ENCODE measurements at regions not wholly inside any gene's neighbourhood (a gene's known extent, or its start where the extent isn't known, plus 50 kb on each side); places are given as distances from the start of the nearest gene placed in this dataset.

DNA sequence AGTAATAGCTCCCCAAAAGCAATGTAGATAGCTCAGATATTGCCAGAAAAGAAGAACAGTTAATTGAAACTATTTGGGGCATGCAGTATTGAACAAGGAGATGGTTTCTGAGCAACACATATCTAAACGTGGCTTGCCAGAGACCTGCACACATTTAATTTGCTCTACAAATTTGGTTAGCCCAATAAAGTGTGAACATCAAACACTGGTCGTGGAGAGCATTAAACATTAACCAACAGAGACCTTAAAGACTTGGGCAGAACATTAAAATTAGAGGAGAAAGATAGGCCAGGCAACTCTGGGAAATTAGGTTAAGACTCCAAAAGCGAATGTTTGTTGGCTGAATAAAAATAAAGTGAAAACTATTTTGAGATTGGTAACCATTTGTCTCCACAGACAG, 61.6 kb upstream of the ARID5B start:
- DNase-seq (ENCODE audit: low spot score): no peak
- ATAC-seq (ENCODE audit: low read depth): no peak
- TF ChIP-seq, protein P1, sequence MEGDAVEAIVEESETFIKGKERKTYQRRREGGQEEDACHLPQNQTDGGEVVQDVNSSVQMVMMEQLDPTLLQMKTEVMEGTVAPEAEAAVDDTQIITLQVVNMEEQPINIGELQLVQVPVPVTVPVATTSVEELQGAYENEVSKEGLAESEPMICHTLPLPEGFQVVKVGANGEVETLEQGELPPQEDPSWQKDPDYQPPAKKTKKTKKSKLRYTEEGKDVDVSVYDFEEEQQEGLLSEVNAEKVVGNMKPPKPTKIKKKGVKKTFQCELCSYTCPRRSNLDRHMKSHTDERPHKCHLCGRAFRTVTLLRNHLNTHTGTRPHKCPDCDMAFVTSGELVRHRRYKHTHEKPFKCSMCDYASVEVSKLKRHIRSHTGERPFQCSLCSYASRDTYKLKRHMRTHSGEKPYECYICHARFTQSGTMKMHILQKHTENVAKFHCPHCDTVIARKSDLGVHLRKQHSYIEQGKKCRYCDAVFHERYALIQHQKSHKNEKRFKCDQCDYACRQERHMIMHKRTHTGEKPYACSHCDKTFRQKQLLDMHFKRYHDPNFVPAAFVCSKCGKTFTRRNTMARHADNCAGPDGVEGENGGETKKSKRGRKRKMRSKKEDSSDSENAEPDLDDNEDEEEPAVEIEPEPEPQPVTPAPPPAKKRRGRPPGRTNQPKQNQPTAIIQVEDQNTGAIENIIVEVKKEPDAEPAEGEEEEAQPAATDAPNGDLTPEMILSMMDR (IDR thresholded peaks at IDR 0.05; ENCODE audit: poor library complexity, severe bottlenecking): no peak
- Histone ChIP-seq H3K27me3 (ENCODE audit: insufficient read depth, poor library complexity, severe bottlenecking) (no peaks in the 10 kb centered on the region), H3K4me1 (ENCODE audit: insufficient read depth, poor library complexity, severe bottlenecking) (peaks cover 38% of the 10 kb centered on the region), H3K4me3 (ENCODE audit: severe bottlenecking) (no peak overlapping the region), H3K9me3 (ENCODE audit: severe bottlenecking) (no peaks in the 10 kb centered on the region), H3K27ac (ENCODE audit: poor library complexity, severe bottlenecking) (no peak overlapping the region), H3K36me3 (ENCODE audit: low read depth) (no peaks in the 10 kb centered on the region)

DNA sequence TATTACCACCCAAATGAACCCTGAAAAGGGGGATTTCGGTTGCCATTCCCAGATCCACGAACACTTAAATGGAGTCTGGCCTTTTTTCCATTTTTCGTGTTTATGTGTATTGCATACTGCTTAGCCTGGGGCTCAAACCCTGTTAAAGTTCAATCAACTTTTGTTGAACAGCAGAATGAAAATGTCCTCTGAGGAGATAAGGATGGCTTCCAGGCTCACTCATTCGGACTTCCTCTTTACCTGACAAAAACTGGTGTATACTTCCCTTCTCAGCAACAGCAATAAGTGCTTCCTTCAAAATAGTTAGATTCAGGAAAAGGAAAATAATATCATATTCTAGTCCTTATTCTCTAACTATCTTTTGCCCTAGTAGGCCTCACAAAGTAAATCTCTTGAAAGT, 61.1 kb upstream of the ARID5B start:
- TF ChIP-seq, protein P1 (IDR thresholded peaks at IDR 0.05; ENCODE audit: poor library complexity, severe bottlenecking): no peak
- Histone ChIP-seq H3K36me3 (ENCODE audit: low read depth) (no peaks in the 10 kb centered on the region), H3K27ac (ENCODE audit: poor library complexity, severe bottlenecking) (no peak overlapping the region), H3K9me3 (ENCODE audit: severe bottlenecking) (no peaks in the 10 kb centered on the region), H3K27me3 (ENCODE audit: insufficient read depth, poor library complexity, severe bottlenecking) (no peaks in the 10 kb centered on the region), H3K4me3 (ENCODE audit: severe bottlenecking) (no peak overlapping the region), H3K4me1 (ENCODE audit: insufficient read depth, poor library complexity, severe bottlenecking) (peaks cover 34% of the 10 kb centered on the region)
- no peak for DNase-seq (ENCODE audit: low spot score)
- no peak for ATAC-seq (ENCODE audit: low read depth)

DNA sequence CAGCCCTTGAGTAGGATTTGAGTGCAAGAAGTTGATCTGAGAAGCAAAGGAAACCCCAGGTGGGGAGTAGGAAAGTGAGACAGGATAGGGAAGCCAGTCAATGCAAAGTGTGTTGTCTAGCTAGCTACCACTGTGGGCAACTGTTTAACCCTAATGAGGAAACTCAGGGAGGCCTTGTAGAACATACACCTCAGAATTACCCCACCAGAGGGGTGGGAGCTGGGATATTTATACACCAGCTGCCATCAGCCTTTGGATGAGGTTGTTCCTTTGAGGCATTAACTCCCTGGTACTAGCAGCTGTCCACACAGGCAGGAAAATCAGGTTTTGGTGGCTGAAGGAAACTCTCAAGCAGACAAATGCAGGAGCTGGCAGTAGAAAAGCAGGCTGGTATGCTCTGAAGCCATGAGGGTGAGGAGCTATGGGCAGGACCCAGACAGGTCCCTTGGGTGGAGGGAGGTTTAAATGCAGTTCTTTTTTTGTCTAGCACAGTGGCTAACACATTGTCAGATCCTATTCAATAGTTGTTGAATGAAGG, 60.1 kb upstream of the ARID5B start:
- no peaks in the 10 kb centered on the region for H3K9me3 ChIP-seq (ENCODE audit: severe bottlenecking)
- H3K27me3 ChIP-seq (ENCODE audit: insufficient read depth, poor library complexity, severe bottlenecking): no peaks in the 10 kb centered on the region
- no peak overlapping the region for H3K4me3 ChIP-seq (ENCODE audit: severe bottlenecking)
- no peak for DNase-seq (ENCODE audit: low spot score)
- no peak for ATAC-seq (ENCODE audit: low read depth)
- no peak overlapping the region for H3K27ac ChIP-seq (ENCODE audit: poor library complexity, severe bottlenecking)
- peaks cover 24% of the 10 kb centered on the region for H3K4me1 ChIP-seq (ENCODE audit: insufficient read depth, poor library complexity, severe bottlenecking)
- no peaks in the 10 kb centered on the region for H3K36me3 ChIP-seq (ENCODE audit: low read depth)
- TF ChIP-seq, protein P1 (IDR thresholded peaks at IDR 0.05; ENCODE audit: poor library complexity, severe bottlenecking): no peak

DNA sequence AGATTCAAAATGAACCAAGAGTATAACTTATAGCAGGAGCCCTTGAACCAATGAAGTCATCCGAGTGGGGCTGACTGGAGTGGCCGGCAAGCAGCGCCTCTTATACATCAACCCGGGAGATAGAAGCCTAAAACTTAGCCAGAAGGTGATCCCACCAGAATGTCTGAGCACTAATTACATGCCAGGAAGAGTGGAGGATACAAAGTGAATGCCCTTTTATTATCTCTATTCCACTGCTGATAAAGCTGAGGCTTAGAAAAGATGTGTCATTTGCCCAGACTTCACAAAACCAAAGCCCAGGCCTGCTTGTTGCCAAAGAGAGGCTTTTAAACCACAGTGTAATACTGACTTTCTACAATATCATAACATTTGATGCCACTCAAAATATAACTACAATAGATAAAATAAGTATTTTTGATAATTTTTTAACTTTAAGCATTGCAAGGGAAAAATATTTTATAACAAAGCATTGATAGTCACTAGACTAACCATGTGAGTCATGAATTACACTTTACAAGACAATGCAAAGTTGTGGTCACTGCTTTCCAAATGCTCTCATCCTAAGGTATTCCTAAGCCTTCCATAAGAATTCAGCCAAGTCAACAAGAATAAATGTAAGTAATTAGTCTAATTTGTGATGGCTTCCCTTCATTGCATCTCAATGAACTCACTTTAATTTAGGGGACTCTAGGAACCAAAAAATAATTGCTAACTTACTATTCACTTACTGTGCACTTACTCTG, 58.6 kb upstream of the ARID5B start:
- Histone ChIP-seq H3K36me3 (ENCODE audit: low read depth) (no peaks in the 10 kb centered on the region), H3K4me3 (ENCODE audit: severe bottlenecking) (no peak overlapping the region), H3K4me1 (ENCODE audit: insufficient read depth, poor library complexity, severe bottlenecking) (peaks cover 10% of the 10 kb centered on the region), H3K27me3 (ENCODE audit: insufficient read depth, poor library complexity, severe bottlenecking) (no peaks in the 10 kb centered on the region), H3K27ac (ENCODE audit: poor library complexity, severe bottlenecking) (peak overlapping the region; percentile 17), H3K9me3 (ENCODE audit: severe bottlenecking) (no peaks in the 10 kb centered on the region)
- DNase-seq (ENCODE audit: low spot score): no peak
- peak; percentile 96 for ATAC-seq (ENCODE audit: low read depth)
- TF ChIP-seq, protein P1 (IDR thresholded peaks at IDR 0.05; ENCODE audit: poor library complexity, severe bottlenecking): no peak

All from RWPE2 (cell line).